IPS-20b (cell line): ENCODE measurements at regions not wholly inside any gene's neighbourhood (a gene's known extent, or its start where the extent isn't known, plus 50 kb on each side); places are given as distances from the start of the nearest gene placed in this dataset.

Source experiments
- H3K27ac ChIP-seq: one replicate; pipeline ENCODE4 v1.5.1; 2013; ENCODE audit warnings: low read length
- H3K27me3 ChIP-seq: 2 replicates; pipeline ENCODE4 v1.6.1; 2013; ENCODE audit warnings: mild to moderate bottlenecking, low read length, inconsistent platforms; ENCODE audit not compliant: insufficient read depth
- H3K36me3 ChIP-seq: 2 replicates; pipeline ENCODE4 v1.6.1; 2013; ENCODE audit warnings: low read depth, mild to moderate bottlenecking, inconsistent platforms, low read length, moderate library complexity; ENCODE audit not compliant: insufficient read depth
- H3K4me1 ChIP-seq: 2 replicates; pipeline ENCODE4 v1.6.1; 2013; ENCODE audit warnings: mild to moderate bottlenecking, control low read depth, inconsistent platforms, low read length, moderate library complexity; ENCODE audit not compliant: insufficient read depth
- H3K4me3 ChIP-seq: 2 replicates; pipeline ENCODE4 v1.5.1; 2013; ENCODE audit warnings: mild to moderate bottlenecking, low read length, inconsistent platforms
- H3K9ac ChIP-seq: 2 replicates; pipeline ENCODE4 v1.6.1; 2013; ENCODE audit warnings: low read depth, mild to moderate bottlenecking, inconsistent platforms, low read length, moderate library complexity
- H3K9me3 ChIP-seq: 2 replicates; pipeline ENCODE4 v1.6.1; 2013; ENCODE audit warnings: mild to moderate bottlenecking, low read depth, low read length, inconsistent platforms; ENCODE audit not compliant: insufficient read depth

GRCh38 chr12:27183342-27183741, 60.7 kb upstream of the STK38L start:
- no peaks in the 10 kb centered on the region for H3K27me3 ChIP-seq
- H3K9me3 ChIP-seq, result no peaks in the 10 kb centered on the region
- H3K36me3 ChIP-seq, result no peaks in the 10 kb centered on the region
- H3K9ac ChIP-seq, result no peak overlapping the region
- H3K27ac ChIP-seq, result no peak overlapping the region
- no peak overlapping the region for H3K4me3 ChIP-seq
- peaks cover 3% of the 10 kb centered on the region; the same call in 1 of the 2 replicates for H3K4me1 ChIP-seq

- no peak overlapping the region for H3K4me3 ChIP-seq
- H3K9ac ChIP-seq, result no peak overlapping the region
- no peaks in the 10 kb centered on the region for H3K9me3 ChIP-seq
- no peaks in the 10 kb centered on the region for H3K4me1 ChIP-seq
- no peak overlapping the region for H3K27ac ChIP-seq
- H3K36me3 ChIP-seq, result no peaks in the 10 kb centered on the region
- H3K27me3 ChIP-seq, result no peaks in the 10 kb centered on the region
These were observed 58.7 kb upstream of the STK38L start for GRCh38 chr12:27185234-27186021.

- no peaks in the 10 kb centered on the region for H3K36me3 ChIP-seq
- H3K9me3 ChIP-seq, result no peaks in the 10 kb centered on the region
- no peaks in the 10 kb centered on the region for H3K4me1 ChIP-seq
- no peak overlapping the region for H3K9ac ChIP-seq
- H3K27me3 ChIP-seq, result no peaks in the 10 kb centered on the region
- no peak overlapping the region for H3K4me3 ChIP-seq
- no peak overlapping the region for H3K27ac ChIP-seq
These were observed 57.9 kb upstream of the STK38L start for GRCh38 chr12:27186022-27186839.

- no peaks in the 10 kb centered on the region for H3K27me3 ChIP-seq
- H3K27ac ChIP-seq, result no peak overlapping the region
- no peaks in the 10 kb centered on the region for H3K4me1 ChIP-seq
These were observed 56.4 kb upstream of the STK38L start for GRCh38 chr12:27187697-27188096.

GRCh38 chr12:27190761-27191160, 53.3 kb upstream of the STK38L start:
- H3K4me3 ChIP-seq, result no peak overlapping the region
- H3K36me3 ChIP-seq, result no peaks in the 10 kb centered on the region
- peaks cover 3% of the 10 kb centered on the region; the same call in 1 of the 2 replicates for H3K4me1 ChIP-seq
- no peak overlapping the region for H3K27ac ChIP-seq
- no peak overlapping the region for H3K9ac ChIP-seq
- no peaks in the 10 kb centered on the region for H3K9me3 ChIP-seq
- no peaks in the 10 kb centered on the region for H3K27me3 ChIP-seq

More at GRCh38 chr12:27187697-27188096, 56.4 kb upstream of the STK38L start:
- Histone ChIP-seq H3K36me3 (no peaks in the 10 kb centered on the region), H3K9me3 (no peaks in the 10 kb centered on the region), H3K9ac (no peak overlapping the region), H3K4me3 (no peak overlapping the region)

GRCh38 chr12:27191531-27191930, 52.6 kb upstream of the STK38L start:
- H3K4me1 ChIP-seq, result peaks cover 3% of the 10 kb centered on the region; the same call in 1 of the 2 replicates
- H3K27ac ChIP-seq, result no peak overlapping the region
- H3K9me3 ChIP-seq, result no peaks in the 10 kb centered on the region
- no peaks in the 10 kb centered on the region for H3K27me3 ChIP-seq
- H3K36me3 ChIP-seq, result no peaks in the 10 kb centered on the region
- H3K9ac ChIP-seq, result no peak overlapping the region
- H3K4me3 ChIP-seq, result no peak overlapping the region

- H3K9ac ChIP-seq, result no peak overlapping the region
- H3K9me3 ChIP-seq, result no peaks in the 10 kb centered on the region
These were observed 51.8 kb upstream of the STK38L start for GRCh38 chr12:27192118-27192802.

GRCh38 chr12:27193106-27193505, 51.0 kb upstream of the STK38L start:
- Histone ChIP-seq H3K27me3 (no peaks in the 10 kb centered on the region), H3K4me3 (no peak overlapping the region), H3K9ac (no peak overlapping the region), H3K36me3 (no peaks in the 10 kb centered on the region), H3K4me1 (peaks cover 3% of the 10 kb centered on the region; the same call in 1 of the 2 replicates), H3K9me3 (no peaks in the 10 kb centered on the region), H3K27ac (no peak overlapping the region)

More at GRCh38 chr12:27192118-27192802, 51.8 kb upstream of the STK38L start:
- Histone ChIP-seq H3K27ac (no peak overlapping the region), H3K4me1 (peaks cover 3% of the 10 kb centered on the region; the same call in 1 of the 2 replicates), H3K27me3 (no peaks in the 10 kb centered on the region), H3K36me3 (no peaks in the 10 kb centered on the region), H3K4me3 (no peak overlapping the region)

GRCh38 chr12:27193854-27194544, 50.1 kb upstream of the STK38L start:
- Histone ChIP-seq H3K4me1 (peaks cover 3% of the 10 kb centered on the region; the same call in 1 of the 2 replicates), H3K27ac (no peak overlapping the region), H3K36me3 (no peaks in the 10 kb centered on the region), H3K9ac (no peak overlapping the region), H3K4me3 (no peak overlapping the region), H3K27me3 (no peaks in the 10 kb centered on the region), H3K9me3 (no peaks in the 10 kb centered on the region)
